Upper lobe of left lung (tissue), 6 donors: ENCODE measurements at regions not wholly inside any gene's neighbourhood (a gene's known extent, or its start where the extent isn't known, plus 50 kb on each side); places are given as distances from the start of the nearest gene placed in this dataset.

ENCODE experiments used
- ATAC-seq, 2 donors: fragments of 200-7000 bp; cut with Tn5 transposase; one replicate each; pipeline ENCODE4 v1.9.1; 2022; ENCODE audit warnings: mild to moderate bottlenecking in 2 of 2, moderate library complexity in 2 of 2; ENCODE audit not compliant: low FRiP score in 2 of 2
- DNase-seq, 2 donors: peaks; one replicate each; pipeline ENCODE4 v3.0.0-alpha.2; 2019 to 2020
- H3K27ac ChIP-seq, 4 donors: fragments of 200-600 bp; sonication (generic); one replicate each; pipeline ENCODE4 v1.5.1; 2016 to 2019
- H3K27me3 ChIP-seq, 4 donors: fragments of 200-600 bp; sonication (generic); one replicate each; pipeline ENCODE4 v1.5.1; 2017 to 2019
- H3K36me3 ChIP-seq, 4 donors: fragments of 200-600 bp; sonication (generic); one replicate each; pipeline ENCODE4 v1.5.1; 2016 to 2019
- H3K4me1 ChIP-seq, 4 donors: fragments of 200-600 bp; sonication (generic); one replicate each; pipeline ENCODE4 v1.5.1; 2018 to 2019
- H3K4me3 ChIP-seq, 4 donors: fragments of 200-600 bp; sonication (generic); one replicate each; pipeline ENCODE4 v1.5.1; 2017 to 2019; ENCODE audit warnings: mild to moderate bottlenecking in 2 of 4, moderate library complexity in 1 of 4
- H3K9me3 ChIP-seq, 4 donors: fragments of 200-600 bp; sonication (generic); one replicate each; pipeline ENCODE4 v1.5.1; 2018 to 2019
- EP300 ChIP-seq, 4 donors: sonication (generic); formaldehyde crosslinking; IDR thresholded peaks; one replicate each; pipeline ENCODE4 v1.5.1; 2017; ENCODE audit warnings: antibody characterized with exemption in 4 of 4, control low read depth in 2 of 4
- POLR2A ChIP-seq, 4 donors: fragments of 450-650 bp; IDR thresholded peaks; one replicate each; pipeline ENCODE4 v1.5.1; 2016 to 2017; ENCODE audit warnings: antibody characterized with exemption in 4 of 4, mild to moderate bottlenecking in 2 of 4
- POLR2AphosphoS5 ChIP-seq, 2 donors: sonication (generic); formaldehyde crosslinking; IDR thresholded peaks; one replicate each; pipeline ENCODE4 v1.5.1; 2017; ENCODE audit warnings: antibody characterized with exemption in 2 of 2
- WGBS, 2 donors: methylation state at CpG; one replicate each; pipeline ENCODE4 v1.1.5; 2017 to 2018; 5-methylcytosine and 5-hydroxymethylcytosine counted together
- TF ChIP-seq, protein P1 (sequence below), 6 experiments: fragments of 450-650 bp in 4 of 6; fragments of 200-600 bp in 2 of 6; sonication (generic) in 2 of 6; IDR thresholded peaks; one replicate each; pipeline ENCODE4 v1.5.1; 2016 to 2019; ENCODE audit warnings: antibody characterized with exemption in 6 of 6
- donor health status: DM: no; HTN: no; CAD: no; lungs with moderate emphysema.
- donor health status: DM: no; HTN: yes; CAD: no; lungs with severe emphysema.

DNA sequence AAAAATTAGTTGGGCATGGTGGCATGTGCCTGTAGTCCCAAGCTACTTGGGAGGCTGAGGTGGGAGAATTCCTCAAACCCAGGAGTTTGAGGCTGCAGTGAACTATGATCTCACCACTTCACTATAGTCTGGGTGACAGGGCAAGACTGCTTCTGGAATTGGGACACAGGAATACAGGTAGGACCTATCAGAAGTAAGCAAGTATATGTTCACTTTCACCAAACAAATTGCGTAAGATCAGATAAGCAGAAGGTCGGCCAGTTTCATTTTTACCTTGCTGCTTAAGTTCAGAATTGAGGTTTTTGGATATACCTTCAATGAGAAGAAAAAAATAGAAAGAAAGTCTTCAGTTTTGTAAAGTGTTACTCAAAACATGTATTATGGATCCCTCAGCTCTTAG lies 171.7 kb downstream of the MAT2B start:
- no peak overlapping the region for H3K4me3 ChIP-seq
- H3K4me1 ChIP-seq: no peaks in the 10 kb centered on the region
- no peaks in the 10 kb centered on the region for H3K9me3 ChIP-seq
- no peak for TF ChIP-seq POLR2AphosphoS5 (IDR thresholded peaks at IDR 0.05)
- TF ChIP-seq EP300 (IDR thresholded peaks at IDR 0.05): no peak
- TF ChIP-seq, protein P1, sequence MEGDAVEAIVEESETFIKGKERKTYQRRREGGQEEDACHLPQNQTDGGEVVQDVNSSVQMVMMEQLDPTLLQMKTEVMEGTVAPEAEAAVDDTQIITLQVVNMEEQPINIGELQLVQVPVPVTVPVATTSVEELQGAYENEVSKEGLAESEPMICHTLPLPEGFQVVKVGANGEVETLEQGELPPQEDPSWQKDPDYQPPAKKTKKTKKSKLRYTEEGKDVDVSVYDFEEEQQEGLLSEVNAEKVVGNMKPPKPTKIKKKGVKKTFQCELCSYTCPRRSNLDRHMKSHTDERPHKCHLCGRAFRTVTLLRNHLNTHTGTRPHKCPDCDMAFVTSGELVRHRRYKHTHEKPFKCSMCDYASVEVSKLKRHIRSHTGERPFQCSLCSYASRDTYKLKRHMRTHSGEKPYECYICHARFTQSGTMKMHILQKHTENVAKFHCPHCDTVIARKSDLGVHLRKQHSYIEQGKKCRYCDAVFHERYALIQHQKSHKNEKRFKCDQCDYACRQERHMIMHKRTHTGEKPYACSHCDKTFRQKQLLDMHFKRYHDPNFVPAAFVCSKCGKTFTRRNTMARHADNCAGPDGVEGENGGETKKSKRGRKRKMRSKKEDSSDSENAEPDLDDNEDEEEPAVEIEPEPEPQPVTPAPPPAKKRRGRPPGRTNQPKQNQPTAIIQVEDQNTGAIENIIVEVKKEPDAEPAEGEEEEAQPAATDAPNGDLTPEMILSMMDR (IDR thresholded peaks at IDR 0.05): no peak
- no peak for TF ChIP-seq POLR2A (IDR thresholded peaks at IDR 0.05)
- no peak overlapping the region for H3K27ac ChIP-seq
- WGBS, 2 donors: 75 to 80% methylated on average over 2 of the region's 2 CpGs
- no peak for DNase-seq
- H3K36me3 ChIP-seq: no peaks in the 10 kb centered on the region
- no peaks in the 10 kb centered on the region for H3K27me3 ChIP-seq
- ATAC-seq: no peak

DNA sequence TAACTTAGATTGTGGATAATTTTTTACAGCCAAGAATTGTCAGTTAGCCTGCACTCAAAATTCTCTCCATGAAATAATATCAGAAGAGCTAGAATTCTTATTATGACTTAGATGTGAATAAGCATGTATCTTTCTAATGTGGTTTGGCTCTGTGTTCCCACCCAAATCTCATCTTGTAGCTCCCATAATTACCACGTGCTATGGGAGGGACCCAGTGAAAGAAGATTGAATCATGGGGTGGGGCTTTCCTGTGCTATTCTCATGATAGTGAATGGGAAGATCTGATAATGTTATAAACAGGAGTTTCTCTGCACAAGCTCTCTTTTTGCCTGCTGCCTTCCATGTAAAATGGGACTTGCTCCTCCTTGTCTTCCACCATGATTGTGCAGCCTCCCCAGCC lies 176.8 kb downstream of the MAT2B start:
- H3K36me3 ChIP-seq: no peaks in the 10 kb centered on the region
- no peaks in the 10 kb centered on the region for H3K9me3 ChIP-seq
- no peak overlapping the region for H3K27ac ChIP-seq
- 64 to 71% methylated on average over 1 of the region's 1 CpG for WGBS, 2 donors
- H3K27me3 ChIP-seq: no peaks in the 10 kb centered on the region
- TF ChIP-seq POLR2A (IDR thresholded peaks at IDR 0.05): no peak
- TF ChIP-seq EP300 (IDR thresholded peaks at IDR 0.05): no peak
- no peak for TF ChIP-seq POLR2AphosphoS5 (IDR thresholded peaks at IDR 0.05)
- TF ChIP-seq, protein P1 (IDR thresholded peaks at IDR 0.05): no peak
- no peaks in the 10 kb centered on the region for H3K4me1 ChIP-seq
- H3K4me3 ChIP-seq: no peak overlapping the region
- DNase-seq: no peak
- ATAC-seq: no peak

GRCh38 chr5:163687414-163687813 lies 182.0 kb downstream of the MAT2B start:
- Histone ChIP-seq H3K4me1 (no peaks in the 10 kb centered on the region), H3K4me3 (no peak overlapping the region), H3K36me3 (no peaks in the 10 kb centered on the region), H3K27ac (no peak overlapping the region), H3K27me3 (no peaks in the 10 kb centered on the region), H3K9me3 (no peaks in the 10 kb centered on the region)
- 69 to 70% methylated on average over 3 of the region's 3 CpGs for WGBS, 2 donors
- no peak for DNase-seq
- no peak for TF ChIP-seq EP300 (IDR thresholded peaks at IDR 0.05)
- ATAC-seq: no peak

GRCh38 chr5:163692091-163692490 lies 186.7 kb downstream of the MAT2B start:
- WGBS, 2 donors: 89 to 90% methylated on average over 2 of the region's 2 CpGs
- Histone ChIP-seq H3K4me1 (no peaks in the 10 kb centered on the region), H3K27me3 (no peaks in the 10 kb centered on the region), H3K36me3 (no peaks in the 10 kb centered on the region), H3K9me3 (no peaks in the 10 kb centered on the region), H3K27ac (no peak overlapping the region), H3K4me3 (no peak overlapping the region)
- TF ChIP-seq EP300 (IDR thresholded peaks at IDR 0.05) (no peak), POLR2AphosphoS5 (IDR thresholded peaks at IDR 0.05) (no peak), POLR2A (IDR thresholded peaks at IDR 0.05) (no peak)
- TF ChIP-seq, protein P1 (IDR thresholded peaks at IDR 0.05): no peak
- no peak for DNase-seq
- no peak for ATAC-seq

GRCh38 chr5:163695830-163696578 lies 190.6 kb downstream of the MAT2B start:
- Histone ChIP-seq H3K27ac (no peak overlapping the region), H3K4me1 (no peaks in the 10 kb centered on the region), H3K4me3 (no peak overlapping the region), H3K27me3 (no peaks in the 10 kb centered on the region), H3K36me3 (no peaks in the 10 kb centered on the region), H3K9me3 (no peaks in the 10 kb centered on the region)
- TF ChIP-seq, protein P1 (IDR thresholded peaks at IDR 0.05): peak; percentile 36 to 61 (median 50)
- TF ChIP-seq EP300 (IDR thresholded peaks at IDR 0.05) (no peak), POLR2AphosphoS5 (IDR thresholded peaks at IDR 0.05) (no peak), POLR2A (IDR thresholded peaks at IDR 0.05) (no peak)
- DNase-seq: peak in 1 of 2 donors; percentile 23
- ATAC-seq: peak in 1 of 2 donors; percentile 78
- 31 to 35% methylated on average over 10 of the region's 10 CpGs for WGBS, 2 donors
